SKM-1 (cell line): ENCODE measurements at regions not wholly inside any gene's neighbourhood (a gene's known extent, or its start where the extent isn't known, plus 50 kb on each side); places are given as distances from the start of the nearest gene placed in this dataset.
A peak's percentile ranks its signal among the peaks of the same experiment; 100 is the strongest.

Source experiments
- DNase-seq: peaks from one replicate; lab custom pipeline; 2025; ENCODE audit not compliant: unreplicated experiment; lab: John Stamatoyannopoulos, UW

DNA sequence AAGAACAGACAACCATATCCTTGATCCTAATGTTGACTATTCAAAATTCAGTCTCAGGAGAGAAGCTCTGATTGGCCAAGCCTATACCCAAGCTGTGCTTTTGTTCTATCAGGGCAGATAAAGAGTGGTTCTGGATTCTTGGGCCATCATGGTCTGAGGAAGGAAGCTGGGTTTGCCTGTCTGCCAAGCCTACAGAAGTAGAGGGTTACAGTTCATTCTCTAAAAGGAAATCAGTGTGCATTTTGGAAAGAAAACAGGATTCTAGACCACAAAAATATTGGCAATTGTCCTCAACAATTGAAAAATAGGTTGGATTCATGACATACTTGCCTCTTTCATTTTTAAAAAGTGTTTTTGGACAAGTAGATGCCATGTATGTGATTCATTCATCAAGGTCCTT lies 145.4 kb upstream of the BMP2 start:
- no peak for DNase-seq

DNA sequence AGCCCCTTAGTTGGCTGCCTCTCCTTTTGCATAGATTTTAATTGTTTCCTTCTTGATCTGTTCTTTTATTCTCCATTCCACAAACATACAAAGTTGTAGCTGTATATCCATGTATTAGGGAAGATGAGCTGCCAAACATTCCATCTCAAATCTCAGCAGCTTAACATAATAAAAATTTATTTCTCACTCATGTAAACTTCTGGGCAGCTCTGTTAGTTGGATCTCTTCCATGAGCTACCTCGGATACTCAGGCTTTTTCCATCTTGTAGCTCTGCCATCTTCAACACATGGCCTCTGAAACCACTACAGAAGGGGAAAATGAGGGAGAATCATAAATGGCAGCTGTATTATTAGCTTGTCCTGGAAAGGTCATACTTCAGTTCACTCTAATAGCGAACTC lies 149.4 kb upstream of the BMP2 start:
- no peak for DNase-seq

DNA sequence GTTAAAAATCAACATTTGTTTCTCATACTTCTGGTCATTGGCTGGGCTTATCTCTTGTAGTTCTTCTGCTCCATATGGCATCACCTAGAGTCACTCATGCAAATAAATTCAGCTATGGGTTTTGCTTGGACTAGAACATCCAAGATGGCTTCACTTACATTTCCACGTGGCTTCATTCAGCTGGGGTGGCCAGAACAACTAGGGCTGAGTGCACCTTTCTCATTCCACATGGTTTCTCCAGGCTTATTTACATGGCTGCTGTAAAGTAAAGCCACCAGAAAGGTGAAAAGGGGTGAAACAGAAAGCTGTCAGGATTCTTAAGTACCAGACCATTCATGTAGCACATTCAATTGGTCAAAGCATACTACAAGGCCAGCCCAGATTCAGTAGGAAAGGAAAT lies 151.1 kb upstream of the BMP2 start:
- DNase-seq: no peak

DNA sequence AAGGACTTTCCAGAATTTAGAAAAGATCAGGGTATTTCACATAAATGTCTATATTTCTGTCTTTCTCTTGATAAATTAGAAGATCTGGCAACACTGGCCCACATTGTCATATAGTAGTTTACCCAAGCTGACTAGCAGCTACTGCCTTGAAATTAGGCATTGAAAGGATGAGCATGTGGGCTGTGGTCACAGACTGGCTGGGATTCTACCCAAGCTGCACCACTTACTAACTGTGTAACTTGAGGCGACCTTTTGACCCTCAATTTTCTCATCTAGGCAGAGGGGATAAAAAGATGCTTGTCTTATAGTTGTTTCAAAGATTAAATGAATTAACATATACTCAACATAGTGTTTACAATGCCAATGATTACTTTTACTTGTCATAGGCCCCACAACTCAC lies 152.7 kb upstream of the BMP2 start:
- no peak for DNase-seq

DNA sequence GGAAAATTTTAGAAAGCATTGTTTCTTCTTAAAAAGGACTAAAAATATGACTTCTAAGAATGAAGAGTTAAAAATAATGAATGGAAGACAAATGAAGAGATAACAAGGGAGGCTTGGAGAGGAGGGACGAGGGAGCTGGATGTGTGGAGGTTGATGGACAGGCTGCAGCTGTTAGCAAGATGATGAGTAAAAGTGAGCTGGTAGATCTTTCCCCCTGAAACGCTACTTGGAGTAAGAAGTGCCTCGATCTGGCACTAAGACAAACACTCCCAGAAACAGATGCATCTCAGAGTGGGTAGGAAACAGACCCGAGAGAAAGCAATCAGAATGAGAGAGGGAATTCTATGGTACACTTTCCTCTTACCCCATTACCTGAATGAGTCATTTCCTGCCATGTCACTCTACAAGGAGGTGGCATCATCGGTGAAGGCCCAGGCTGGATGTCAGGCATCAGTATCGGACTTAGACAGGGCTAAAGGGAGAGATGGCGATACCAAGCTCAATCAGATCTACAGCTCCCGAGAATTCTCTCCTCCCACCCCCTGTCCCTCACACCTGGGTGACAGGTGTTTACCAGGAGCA lies 154.1 kb upstream of the BMP2 start:
- no peak for DNase-seq

DNA sequence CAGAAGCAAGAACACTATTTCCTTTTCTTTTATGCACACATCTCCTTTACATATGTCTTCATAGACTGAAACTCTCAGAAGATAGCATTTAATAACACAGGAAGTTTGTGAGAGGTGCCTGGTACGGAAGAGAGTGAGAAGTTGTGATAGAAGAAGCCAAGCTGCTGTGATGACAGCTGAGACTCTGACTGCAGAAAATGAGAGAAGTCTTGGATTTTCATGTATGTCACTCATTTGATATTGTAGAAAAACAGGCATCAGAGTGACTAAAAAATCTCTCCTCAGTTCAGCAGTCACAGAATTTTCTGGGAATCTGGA lies 154.9 kb upstream of the BMP2 start:
- no peak for DNase-seq

DNA sequence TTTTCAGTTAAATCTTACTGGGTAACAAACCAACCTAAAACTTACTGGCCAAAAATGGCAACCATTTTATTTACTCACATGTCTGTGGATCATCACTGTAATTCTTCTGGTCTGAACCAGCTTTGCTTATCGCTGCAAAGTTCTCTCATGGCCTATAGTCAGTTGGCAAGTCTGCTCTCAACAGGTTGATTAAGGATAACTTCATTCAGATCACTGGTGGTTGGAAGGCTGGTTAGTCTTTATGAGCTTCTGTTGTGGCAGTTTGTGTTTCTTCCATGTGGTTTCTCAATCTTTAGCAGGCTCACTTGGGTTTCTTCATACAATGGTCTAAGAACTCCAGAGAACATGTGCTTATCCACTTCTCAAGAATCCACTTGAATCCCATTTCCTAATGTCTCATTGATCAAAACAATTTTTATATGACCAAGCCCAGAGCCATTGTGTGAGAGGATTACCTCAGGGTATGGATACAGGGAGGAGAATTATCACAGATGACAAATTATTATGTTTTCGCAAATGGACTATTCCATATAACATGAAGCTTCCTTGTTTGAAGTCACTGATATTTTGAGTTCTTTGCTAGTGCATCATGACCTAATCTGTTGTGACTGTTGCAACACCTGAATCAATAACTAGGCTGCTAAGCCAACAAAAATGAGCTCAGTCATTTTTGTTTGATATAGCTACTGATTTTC lies 155.4 kb upstream of the BMP2 start:
- no peak for DNase-seq

DNA sequence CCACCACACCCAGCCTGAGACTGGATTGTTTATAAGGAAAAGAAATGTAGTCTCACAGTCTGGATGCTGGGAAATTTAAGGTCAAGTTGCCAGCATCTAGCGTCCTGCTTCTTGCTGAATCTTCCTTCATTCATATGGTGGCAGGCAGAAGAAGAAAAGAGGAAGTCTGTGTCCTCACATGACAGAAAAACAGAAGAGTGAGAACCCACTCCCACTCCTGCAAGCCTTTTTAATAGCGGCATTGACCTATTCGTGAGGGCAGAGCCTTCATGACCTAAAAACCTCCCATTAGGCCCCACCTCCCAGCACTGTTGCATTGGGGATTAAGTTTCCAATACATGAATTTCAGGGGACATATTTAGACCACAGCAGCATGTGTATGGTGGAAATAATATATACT lies 160.8 kb upstream of the BMP2 start:
- DNase-seq: no peak

DNA sequence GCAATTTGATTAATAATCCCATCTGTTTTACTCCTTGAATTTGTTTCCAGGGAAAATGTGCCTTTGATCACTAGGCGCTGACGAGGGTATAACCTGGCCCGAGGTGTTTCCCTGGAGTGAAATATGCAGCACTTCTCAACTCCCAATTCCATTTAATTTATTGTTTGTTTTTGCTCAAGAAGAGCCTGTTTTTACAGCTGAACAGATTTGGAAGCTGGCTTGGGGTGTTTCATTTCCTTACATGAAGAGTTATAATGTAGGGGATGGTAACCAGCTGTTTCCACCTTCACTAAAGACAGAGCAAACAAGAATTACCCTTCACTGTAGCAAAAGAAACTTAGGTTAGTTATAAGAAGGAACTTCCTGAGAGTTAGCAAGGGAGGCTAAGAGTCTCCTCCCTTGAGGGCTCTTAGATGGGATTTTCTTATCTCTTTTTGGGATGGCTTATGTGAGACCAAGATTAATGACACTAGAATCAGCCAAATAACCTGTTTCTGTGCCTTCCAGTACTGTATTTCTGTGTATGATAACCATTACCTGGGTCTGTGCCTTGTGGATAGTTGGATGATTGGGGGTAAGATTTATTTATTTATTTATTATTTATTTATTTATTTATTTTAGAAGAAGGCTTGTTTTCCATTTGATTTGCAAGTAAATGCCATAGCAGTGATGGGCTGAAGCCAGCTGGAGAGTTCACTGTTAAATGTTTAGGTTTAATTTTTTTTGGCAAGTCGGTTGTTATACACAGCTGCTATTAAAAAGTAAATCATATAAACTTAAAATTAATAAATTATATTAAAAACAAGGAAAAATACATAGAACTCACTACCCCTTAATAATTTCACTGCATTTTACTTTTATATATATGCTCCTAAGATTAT lies 162.2 kb upstream of the BMP2 start:
- DNase-seq: no peak

DNA sequence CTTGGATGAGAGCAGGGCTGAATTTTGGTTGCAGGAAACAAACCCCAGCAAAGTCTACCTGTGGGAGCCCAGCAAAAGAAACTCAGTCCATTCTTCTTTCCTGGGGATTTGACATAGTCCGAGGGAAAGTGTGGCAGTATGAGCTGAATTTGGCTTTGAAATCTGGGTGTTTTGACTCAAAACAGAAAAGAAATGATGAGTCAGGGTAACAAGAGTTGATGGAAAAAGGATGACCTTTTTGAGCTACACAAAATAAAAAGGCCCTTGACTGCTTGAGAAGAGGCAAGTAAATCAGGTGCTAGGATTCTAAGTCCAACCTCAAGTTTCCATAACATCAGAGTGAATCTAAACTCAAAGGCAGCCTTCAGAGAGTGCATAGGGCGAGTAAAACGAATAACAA lies 163.3 kb upstream of the BMP2 start:
- no peak for DNase-seq

DNA sequence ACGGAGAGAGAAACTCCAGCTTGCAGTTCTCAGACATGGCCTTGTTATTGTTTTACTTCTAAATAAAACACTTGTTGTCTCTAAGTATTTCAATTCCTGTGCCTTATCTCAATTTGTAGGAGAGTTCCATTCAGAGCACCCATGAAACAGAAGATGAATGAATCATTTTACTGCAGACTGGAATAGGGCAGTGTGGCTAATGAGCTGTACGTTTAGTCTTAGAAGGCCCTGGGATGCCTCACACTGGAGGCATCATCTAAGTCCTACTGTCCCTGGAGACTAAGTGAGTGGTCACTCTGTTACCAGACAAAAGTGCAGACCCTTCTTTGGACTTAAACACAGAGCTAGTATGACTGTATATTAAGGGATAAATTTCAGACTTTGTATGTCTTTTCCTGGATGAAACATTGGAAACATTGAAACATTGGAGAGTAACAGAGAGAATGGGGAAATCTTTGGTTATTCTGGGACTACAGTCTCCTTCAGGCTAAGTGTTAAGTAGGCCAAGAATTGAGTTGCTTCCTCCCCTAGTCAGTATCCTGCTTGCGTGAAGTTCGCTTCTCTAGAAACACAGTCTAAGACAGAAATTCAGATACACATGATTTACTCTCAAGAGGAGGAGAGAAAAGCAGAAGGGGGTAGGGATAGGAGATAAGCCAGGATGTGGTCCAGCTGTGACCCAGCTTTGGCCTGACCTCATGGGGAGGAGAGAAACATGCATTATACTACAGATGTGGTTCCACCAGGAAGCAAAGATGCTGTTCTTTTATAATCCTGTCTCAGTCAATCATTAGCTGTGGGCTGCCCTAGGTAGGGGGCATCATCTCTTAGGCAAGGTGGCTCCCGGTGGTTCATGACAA lies 167.4 kb upstream of the BMP2 start:
- no peak for DNase-seq

DNA sequence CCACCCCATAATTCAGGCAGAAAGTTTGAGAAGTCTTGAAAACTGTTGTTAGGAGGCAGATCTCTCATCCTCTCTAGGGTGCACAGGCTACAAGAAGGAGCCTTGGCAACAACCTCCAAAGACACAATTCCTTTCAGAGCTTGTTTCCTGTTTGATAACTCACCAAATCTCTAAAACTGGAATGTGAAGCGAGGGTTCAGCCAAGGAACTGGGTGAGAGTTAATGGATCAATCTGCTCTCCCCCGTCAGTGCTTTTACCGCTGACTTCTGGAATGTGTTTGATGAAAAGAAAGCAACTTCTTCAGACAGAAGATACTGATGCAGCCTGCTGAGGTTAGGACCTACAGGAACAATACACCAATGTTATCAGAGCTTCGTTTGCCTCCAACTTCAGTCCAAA lies 171.8 kb upstream of the BMP2 start:
- no peak for DNase-seq

DNA sequence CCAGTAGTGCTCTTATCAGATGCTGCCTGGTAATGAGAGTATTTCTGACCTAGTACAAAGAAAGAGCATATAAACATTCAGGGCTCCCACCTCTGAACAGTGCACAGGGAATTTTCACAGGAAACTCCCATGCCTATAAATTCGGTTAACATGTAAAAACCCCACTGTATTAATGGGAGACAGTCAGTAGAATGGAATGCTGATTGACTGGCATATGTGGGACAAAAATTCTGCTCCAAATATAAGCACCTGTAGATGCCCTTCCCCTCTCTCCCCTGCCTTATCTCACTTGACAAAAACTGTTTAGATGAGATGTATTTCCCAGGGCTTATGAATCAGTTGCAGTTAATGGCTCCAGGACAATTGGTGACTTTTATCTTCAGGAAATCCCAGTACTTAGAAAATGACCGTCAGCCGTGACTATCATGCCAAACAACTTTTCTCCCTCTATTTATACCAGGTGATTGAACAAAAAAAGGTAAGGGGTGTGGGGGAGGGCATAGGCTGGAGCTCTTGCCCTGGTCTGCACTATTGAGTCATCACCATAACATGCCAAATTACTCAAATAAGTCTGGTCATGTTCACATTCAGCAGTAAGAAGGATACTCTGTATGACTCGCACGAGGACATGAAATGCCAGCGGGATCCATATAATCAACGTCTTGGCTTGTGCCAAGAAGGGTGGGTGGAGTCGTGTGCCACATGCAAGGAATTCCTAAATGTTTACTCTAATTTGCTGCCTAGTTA lies 176.4 kb upstream of the BMP2 start:
- no peak for DNase-seq

DNA sequence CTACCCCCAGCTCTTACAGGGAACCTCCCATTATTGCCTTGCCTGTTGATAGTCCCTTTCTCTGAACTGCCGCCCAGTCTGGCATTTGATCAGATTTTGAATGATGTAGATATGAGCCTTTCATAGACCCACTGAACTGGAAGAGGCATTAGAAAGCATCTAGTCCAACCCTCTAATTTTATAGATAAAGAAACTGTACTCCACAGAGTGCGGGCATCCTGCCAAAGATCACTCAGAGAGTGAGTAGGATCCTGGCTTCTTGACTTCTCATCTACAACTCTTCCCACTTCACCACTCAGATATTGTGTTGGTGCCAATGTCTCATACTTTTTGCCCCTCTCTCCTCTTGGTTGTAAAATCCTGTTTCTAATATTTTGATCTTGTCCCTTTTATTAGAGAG lies 179.2 kb upstream of the BMP2 start:
- DNase-seq: no peak

DNA sequence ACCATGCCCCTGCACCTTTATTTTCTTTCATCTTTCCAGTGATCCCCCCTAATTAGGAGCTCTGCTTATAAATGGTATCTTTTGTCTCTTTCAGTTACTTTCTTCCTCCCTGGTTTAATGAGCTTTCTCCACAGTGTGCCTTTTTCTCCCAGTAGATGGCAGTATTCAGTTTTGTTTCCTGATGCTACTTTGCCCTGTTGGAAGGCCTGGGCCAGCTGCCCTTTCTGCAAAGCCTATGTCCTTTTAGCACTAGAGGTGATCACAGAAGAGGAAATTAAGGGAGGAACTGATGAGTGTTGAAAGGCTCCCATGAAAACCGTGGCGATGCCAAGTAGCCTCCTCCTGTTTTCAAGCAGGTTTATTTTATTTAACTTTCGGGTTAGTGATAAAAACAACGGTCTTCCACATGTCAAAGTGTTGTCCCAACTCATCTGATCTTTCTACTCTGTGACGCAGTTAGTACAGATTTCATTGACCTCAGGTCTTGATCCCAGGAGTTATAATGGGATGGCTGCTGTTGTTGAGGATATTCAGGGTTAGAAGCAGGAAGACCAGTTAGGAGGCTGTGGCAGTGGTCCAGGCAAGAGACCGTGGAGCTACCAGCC lies 184.2 kb upstream of the BMP2 start:
- DNase-seq: peak; percentile 5

DNA sequence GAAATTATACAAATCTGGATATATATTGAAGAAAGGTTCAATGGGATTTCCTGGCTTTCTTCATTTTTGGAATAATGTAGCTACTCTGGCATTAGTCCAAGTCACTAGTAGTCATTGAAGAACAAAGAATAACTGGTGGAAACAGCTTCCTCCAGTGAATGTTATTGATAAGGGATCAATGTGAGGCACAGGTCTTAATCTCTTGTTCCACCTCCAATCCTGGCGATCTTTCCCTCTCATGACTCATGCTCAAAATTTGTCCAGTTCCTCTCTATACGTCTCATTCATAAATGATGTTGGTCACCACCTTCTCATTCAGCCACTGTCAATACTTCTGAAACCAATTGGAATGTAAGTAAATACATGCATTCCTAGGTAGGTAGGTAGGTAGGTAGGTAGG lies 185.0 kb upstream of the BMP2 start:
- DNase-seq: no peak

DNA sequence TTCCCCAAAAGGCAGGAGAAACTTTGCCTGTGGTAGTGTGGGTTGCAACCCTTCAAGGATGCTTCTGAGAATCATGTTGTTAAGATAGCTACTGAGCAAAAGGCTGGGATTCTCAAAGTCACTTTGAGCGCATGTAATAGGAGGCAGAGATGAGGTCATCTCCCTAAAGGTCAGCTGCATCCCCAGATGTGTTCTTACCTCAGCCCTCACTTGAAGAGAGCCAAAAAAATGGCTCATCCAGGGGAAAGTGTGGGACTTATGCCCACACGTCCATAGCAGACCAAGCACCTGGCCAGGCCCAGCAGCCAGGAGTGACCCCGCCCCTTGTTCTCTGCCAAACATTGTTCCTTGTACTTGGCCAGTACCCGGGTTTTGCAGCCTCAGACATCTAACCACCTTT lies 187.0 kb upstream of the BMP2 start:
- no peak for DNase-seq

DNA sequence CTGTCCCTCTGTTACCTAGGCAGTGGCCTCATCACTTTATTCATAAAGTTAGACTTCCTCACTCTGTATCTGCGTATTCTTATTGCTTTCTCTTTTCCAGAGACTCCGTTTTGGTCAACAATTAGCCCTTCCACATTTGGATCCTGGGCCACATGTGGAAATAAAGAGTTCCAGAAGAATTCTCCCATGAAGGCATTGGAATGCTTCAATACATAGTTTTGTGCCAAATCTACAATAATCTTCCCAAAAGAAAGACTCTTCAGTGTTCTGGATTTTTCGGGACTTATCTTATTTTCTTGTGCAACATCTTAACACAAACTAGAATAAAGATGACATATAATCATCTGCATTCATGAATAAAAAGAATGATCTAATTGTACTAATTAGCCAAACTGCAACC lies 187.7 kb upstream of the BMP2 start:
- DNase-seq: no peak

DNA sequence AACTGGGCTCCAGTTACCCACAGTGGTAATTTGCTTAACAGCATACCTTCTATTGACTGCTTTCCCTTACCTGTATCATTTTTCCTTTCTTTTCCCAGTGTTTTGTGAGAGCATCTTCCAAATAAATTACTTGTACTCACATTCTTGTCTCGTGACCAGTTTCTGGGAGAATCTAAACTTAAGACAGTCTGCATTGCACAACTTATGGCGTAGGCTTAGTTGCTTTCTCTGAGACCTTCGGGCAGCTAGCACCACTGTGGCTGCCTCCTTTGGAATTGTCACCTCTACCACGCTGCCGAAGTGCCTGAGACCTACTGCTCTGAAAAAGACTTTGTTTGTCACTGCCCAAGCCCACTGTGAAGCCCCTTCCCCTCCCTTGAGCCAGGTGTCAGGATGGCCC lies 188.1 kb upstream of the BMP2 start:
- no peak for DNase-seq

DNA sequence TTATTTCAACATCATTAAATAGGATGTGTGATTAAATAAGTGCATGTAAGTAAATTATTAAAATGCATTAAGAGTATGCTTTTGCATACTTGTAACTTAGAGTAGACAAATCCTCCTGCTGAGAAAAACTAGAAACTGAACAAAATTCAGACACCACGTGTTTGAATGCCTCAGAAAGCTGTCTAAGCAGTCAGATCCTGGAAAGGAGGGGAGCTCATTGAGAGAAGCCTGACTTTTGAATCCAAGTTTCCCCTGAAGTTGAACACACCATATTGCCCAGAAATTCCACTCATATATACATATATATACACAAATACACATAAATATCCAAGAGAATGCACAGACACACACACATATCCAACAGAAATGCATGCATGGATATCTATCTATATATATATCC lies 190.0 kb upstream of the BMP2 start:
- no peak for DNase-seq
